GM12878 (cell line): ENCODE measurements at regions not wholly inside any gene's neighbourhood (a gene's known extent, or its start where the extent isn't known, plus 50 kb on each side); places are given as distances from the start of the nearest gene placed in this dataset.
A peak's percentile ranks its signal among the peaks of the same experiment; 100 is the strongest.

Source experiments
- ATAC-seq: fragments of 200-7000 bp; cut with Tn5 transposase; 3 replicates; pipeline ENCODE4 v1.9.1; 2020; ENCODE audit warnings: mild to moderate bottlenecking, moderate library complexity
- BruUV-seq: library from RNA; stranded (reverse); fragments of 400-500 nt; replicated peaks from 2 replicates; lab custom pipeline; 2021; lab: Mats Ljungman, UMichigan
- CTCF ChIA-PET: fragments of 300-600 bp; sonication (Branson Sonifier 250); formaldehyde crosslinking; extraction: SDS; loops from one replicate; lab custom pipeline; 2021; ENCODE audit warnings: inconsistent platforms; lab: Yijun Ruan, JAX
- POLR2A ChIA-PET: fragments of 350-600 bp; formaldehyde crosslinking; extraction: SDS; loops from one replicate; lab custom pipeline; 2021; ENCODE audit warnings: inconsistent platforms; lab: Charles Lee
- RAD21 ChIA-PET: fragments of 300-600 bp; sonication (Branson Sonifier 250); formaldehyde crosslinking; loops from one replicate; lab custom pipeline; 2023; ENCODE audit warnings: antibody characterized with exemption; ENCODE audit not compliant: unreplicated experiment; lab: Charles Lee
- SMC1A ChIA-PET: fragments of 300-600 bp; sonication (Branson Sonifier 250); formaldehyde crosslinking; loops from one replicate; lab custom pipeline; 2023; ENCODE audit not compliant: unreplicated experiment, uncharacterized antibody; lab: Charles Lee
- DNase-seq: peaks from one replicate; pipeline ENCODE4 v3.0.0-alpha.2; 2011; ENCODE audit warnings: low read depth, low spot score
- FAIRE-seq: peaks from 3 replicates; lab custom pipeline; 2011; peaks lifted over from hg19 to GRCh38; lab: Jason Lieb, UNC
- H2AFZ ChIP-seq: 2 replicates; pipeline ENCODE4 v1.6.0; 2011; ENCODE audit warnings: low read depth, low read length, control low read depth; ENCODE audit not compliant: control insufficient read depth
- H3K27ac ChIP-seq: 2 replicates; pipeline ENCODE4 v1.5.1; 2011; ENCODE audit warnings: control low read depth; ENCODE audit not compliant: control insufficient read depth, insufficient read depth
- H3K27me3 ChIP-seq, 2 experiments: replicated peaks in 1 of 2; 2 replicates each; pipeline versions ENCODE4 v1.6.0 to v1.6.1; 2011; ENCODE audit warnings: low read length in 1 of 2; ENCODE audit not compliant: control insufficient read depth in 2 of 2, insufficient read depth in 2 of 2
- H3K36me3 ChIP-seq, 2 experiments: 2 replicates each; pipeline ENCODE4 v1.5.1; 2011; ENCODE audit warnings: low read length in 1 of 2; ENCODE audit not compliant: control insufficient read depth in 2 of 2, insufficient read depth in 2 of 2
- H3K4me1 ChIP-seq: 2 replicates; pipeline ENCODE4 v1.6.1; 2011; ENCODE audit warnings: mild to moderate bottlenecking, low read length, moderate library complexity, mixed read lengths; ENCODE audit not compliant: control insufficient read depth, insufficient read depth
- H3K4me2 ChIP-seq: 2 replicates; pipeline ENCODE4 v1.6.0; 2011; ENCODE audit warnings: control low read depth; ENCODE audit not compliant: control insufficient read depth, insufficient read depth
- H3K4me3 ChIP-seq: fragments of 200-600 bp; sonication (generic); 2 replicates; pipeline ENCODE4 v1.5.1; 2016
- H3K79me2 ChIP-seq: 2 replicates; pipeline ENCODE4 v1.6.0; 2011; ENCODE audit warnings: low read length; ENCODE audit not compliant: control insufficient read depth, insufficient read depth
- H3K9ac ChIP-seq: 2 replicates; pipeline ENCODE4 v1.8.0; 2011; ENCODE audit warnings: low read length, control low read depth, mixed read lengths; ENCODE audit not compliant: control insufficient read depth, insufficient read depth
- H3K9me3 ChIP-seq: replicated peaks from 3 replicates; pipeline ENCODE4 v1.5.1; 2011; ENCODE audit warnings: mild to moderate bottlenecking, low read length; ENCODE audit not compliant: control insufficient read depth, insufficient read depth
- H4K20me1 ChIP-seq: 2 replicates; pipeline ENCODE4 v1.6.0; 2011; ENCODE audit not compliant: control insufficient read depth, insufficient read depth
- CBX5 ChIP-seq: sonication (generic); IDR thresholded peaks from 2 replicates; pipeline ENCODE4 v1.6.1; 2016; ENCODE audit warnings: low read depth, moderate library complexity, mild to moderate bottlenecking, inconsistent platforms
- CUX1 ChIP-seq: IDR thresholded peaks from 2 replicates; pipeline ENCODE4 v1.6.1; 2012; ENCODE audit warnings: improper control_type of control experiment, low read depth, low read length; ENCODE audit not compliant: insufficient replicate concordance
- DPF2 ChIP-seq: fragments of 450-650 bp; IDR thresholded peaks from 2 replicates; pipeline ENCODE4 v1.6.1; 2017; ENCODE audit warnings: mild to moderate bottlenecking
- SPI1 ChIP-seq: IDR thresholded peaks from 2 replicates; pipeline ENCODE4 v1.6.1; 2011; ENCODE audit warnings: low read depth, mild to moderate bottlenecking, low read length, moderate library complexity, borderline replicate concordance; ENCODE audit not compliant: insufficient read depth
- SRF ChIP-seq, 2 experiments: IDR thresholded peaks; 2 replicates each; pipeline ENCODE4 v1.6.1; 2011; ENCODE audit warnings: low read depth in 2 of 2, low read length in 2 of 2, mild to moderate bottlenecking in 1 of 2, moderate library complexity in 1 of 2
- USF1 ChIP-seq: IDR thresholded peaks from 2 replicates; pipeline ENCODE4 v1.6.1; 2011; ENCODE audit warnings: borderline replicate concordance, low read depth, mild to moderate bottlenecking, moderate library complexity, mixed read lengths, low read length; ENCODE audit not compliant: insufficient read depth; ENCODE audit errors: extremely low read length
- WGBS: methylation state at CpG from one replicate; pipeline ENCODE4 v1.1.6; 2016; ENCODE audit warnings: low lambda C conversion rate; ENCODE audit not compliant: insufficient replicate concordance, insufficient coverage; ENCODE audit errors: missing lambda C conversion rate; 5-methylcytosine and 5-hydroxymethylcytosine counted together
- in situ Hi-C: fragments of 300-500 bp; cut with MboI; formaldehyde crosslinking; loops from 9 replicates; pipeline ENCODE4 v1.14.3; 2018; ENCODE audit warnings: mixed read lengths
- intact Hi-C: fragments of 100-400 bp; cut with micrococcal nuclease; formaldehyde crosslinking; loops from one replicate; pipeline ENCODE4 v1.14.2; 2022; ENCODE audit not compliant: unreplicated experiment
- TF ChIP-seq, protein P1 (sequence below): fragments of 450-650 bp; IDR thresholded peaks from 2 replicates; pipeline ENCODE4 v1.6.1; 2017; ENCODE audit warnings: low read depth, mild to moderate bottlenecking, moderate library complexity

GRCh38 chr11:129314371-129314770 lies 61.3 kb upstream of the BARX2 start:
- Histone ChIP-seq H3K9ac (no peak overlapping the region), H3K4me2 (no peak overlapping the region), H3K9me3 (no peaks in the 10 kb centered on the region; the same call in 2 of the 3 replicates), H3K79me2 (no peaks in the 10 kb centered on the region), H3K4me3 (no peak overlapping the region), H3K36me3 (no peaks in the 10 kb centered on the region), H2AFZ (no peak overlapping the region), H4K20me1 (no peaks in the 10 kb centered on the region), H3K4me1 (no peaks in the 10 kb centered on the region), H3K27ac (no peak overlapping the region), H3K27me3 (no peaks in the 10 kb centered on the region)
- ChIA-PET CTCF (interaction anchor here (1.2 kb wide), 1 partner anchor 54 kb away, joined by 3 read pairs; no protein-coding TSS in a partner anchor), POLR2A (no interaction called here), SMC1A (no interaction called here), RAD21 (no interaction called here)
- TF ChIP-seq SPI1 = peak; percentile 71; the same call in 1 of the 2 replicates
- no peak for TF ChIP-seq DPF2
- in situ Hi-C loops (no loop called here), intact Hi-C loops (no loop called here)
- BruUV-seq = no TSS peak
- FAIRE-seq = no peak
- DNase-seq = no peak
- 55% methylated on average over 3 of the region's 3 CpGs for WGBS
- no peak for ATAC-seq

GRCh38 chr11:129313541-129314297 lies 61.9 kb upstream of the BARX2 start:
- no TSS peak for BruUV-seq
- no peak overlapping the region for H3K9ac ChIP-seq
- WGBS = 44% methylated on average over 6 of the region's 6 CpGs
- TF ChIP-seq USF1 = no peak
- TF ChIP-seq CUX1 = no peak
- no peak for TF ChIP-seq CBX5
- no peak for TF ChIP-seq SRF (IDR thresholded peaks at IDR 0.05; ENCODE audit: low read depth in 2 of 2, low read length in 2 of 2)
- TF ChIP-seq, protein P1, sequence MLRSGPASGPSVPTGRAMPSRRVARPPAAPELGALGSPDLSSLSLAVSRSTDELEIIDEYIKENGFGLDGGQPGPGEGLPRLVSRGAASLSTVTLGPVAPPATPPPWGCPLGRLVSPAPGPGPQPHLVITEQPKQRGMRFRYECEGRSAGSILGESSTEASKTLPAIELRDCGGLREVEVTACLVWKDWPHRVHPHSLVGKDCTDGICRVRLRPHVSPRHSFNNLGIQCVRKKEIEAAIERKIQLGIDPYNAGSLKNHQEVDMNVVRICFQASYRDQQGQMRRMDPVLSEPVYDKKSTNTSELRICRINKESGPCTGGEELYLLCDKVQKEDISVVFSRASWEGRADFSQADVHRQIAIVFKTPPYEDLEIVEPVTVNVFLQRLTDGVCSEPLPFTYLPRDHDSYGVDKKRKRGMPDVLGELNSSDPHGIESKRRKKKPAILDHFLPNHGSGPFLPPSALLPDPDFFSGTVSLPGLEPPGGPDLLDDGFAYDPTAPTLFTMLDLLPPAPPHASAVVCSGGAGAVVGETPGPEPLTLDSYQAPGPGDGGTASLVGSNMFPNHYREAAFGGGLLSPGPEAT = no peak

More at GRCh38 chr11:129313541-129314297, 61.9 kb upstream of the BARX2 start:
- Histone ChIP-seq H3K27ac (no peak overlapping the region), H2AFZ (no peak overlapping the region), H3K79me2 (no peaks in the 10 kb centered on the region), H3K4me2 (no peak overlapping the region), H3K9me3 (no peaks in the 10 kb centered on the region; the same call in 2 of the 3 replicates), H4K20me1 (no peaks in the 10 kb centered on the region), H3K36me3 (no peaks in the 10 kb centered on the region), H3K4me1 (no peaks in the 10 kb centered on the region), H3K4me3 (no peak overlapping the region), H3K27me3 (no peaks in the 10 kb centered on the region)
- ATAC-seq (no peak), DNase-seq (no peak), FAIRE-seq (no peak)
- ChIA-PET POLR2A (no interaction called here), RAD21 (no interaction called here), SMC1A (interaction anchor here (0.6 kb wide), 1 partner anchor 280 kb away, joined by 3 read pairs; no protein-coding TSS in a partner anchor), CTCF (interaction anchor here (1.2 kb wide), 1 partner anchor 53 kb away, joined by 3 read pairs; no protein-coding TSS in a partner anchor)
- intact Hi-C loops = no loop called here
- in situ Hi-C loops = no loop called here
